ENCODE measurements at regions not wholly inside any gene's neighbourhood (a gene's known extent, or its start where the extent isn't known, plus 50 kb on each side); places are given as distances from the start of the nearest gene placed in this dataset.

DNA sequence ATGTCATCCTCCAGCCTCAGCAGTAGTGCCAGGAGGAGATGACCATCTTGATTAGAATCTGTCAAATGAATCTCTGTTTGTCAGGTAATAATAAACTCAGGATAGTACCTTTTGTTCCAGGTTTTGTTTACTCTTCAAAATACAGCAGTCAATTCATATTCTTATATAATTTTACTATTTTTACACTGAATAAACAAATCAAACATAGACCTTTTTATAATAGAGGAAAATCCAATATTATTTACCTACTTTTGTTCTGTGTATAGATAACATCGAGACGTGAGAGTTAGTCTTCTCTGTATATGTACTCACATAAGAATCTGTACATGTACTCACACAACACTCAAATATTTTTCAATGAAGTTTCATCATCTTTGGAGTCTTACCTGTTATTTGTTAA is 365.4 kb upstream of the EPHA5 start:
- H3K36me3 ChIP-seq, result no peaks in the 10 kb centered on the region
- DNase-seq (ENCODE audit: low read depth in 1 of 2, low spot score in 1 of 2), result no peak
- no peak overlapping the region for H3K4me3 ChIP-seq
- H3K27me3 ChIP-seq, result no peaks in the 10 kb centered on the region
- TF ChIP-seq, protein P1, sequence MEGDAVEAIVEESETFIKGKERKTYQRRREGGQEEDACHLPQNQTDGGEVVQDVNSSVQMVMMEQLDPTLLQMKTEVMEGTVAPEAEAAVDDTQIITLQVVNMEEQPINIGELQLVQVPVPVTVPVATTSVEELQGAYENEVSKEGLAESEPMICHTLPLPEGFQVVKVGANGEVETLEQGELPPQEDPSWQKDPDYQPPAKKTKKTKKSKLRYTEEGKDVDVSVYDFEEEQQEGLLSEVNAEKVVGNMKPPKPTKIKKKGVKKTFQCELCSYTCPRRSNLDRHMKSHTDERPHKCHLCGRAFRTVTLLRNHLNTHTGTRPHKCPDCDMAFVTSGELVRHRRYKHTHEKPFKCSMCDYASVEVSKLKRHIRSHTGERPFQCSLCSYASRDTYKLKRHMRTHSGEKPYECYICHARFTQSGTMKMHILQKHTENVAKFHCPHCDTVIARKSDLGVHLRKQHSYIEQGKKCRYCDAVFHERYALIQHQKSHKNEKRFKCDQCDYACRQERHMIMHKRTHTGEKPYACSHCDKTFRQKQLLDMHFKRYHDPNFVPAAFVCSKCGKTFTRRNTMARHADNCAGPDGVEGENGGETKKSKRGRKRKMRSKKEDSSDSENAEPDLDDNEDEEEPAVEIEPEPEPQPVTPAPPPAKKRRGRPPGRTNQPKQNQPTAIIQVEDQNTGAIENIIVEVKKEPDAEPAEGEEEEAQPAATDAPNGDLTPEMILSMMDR (IDR thresholded peaks at IDR 0.05; ENCODE audit: low read depth, low read length), result no peak
- no peaks in the 10 kb centered on the region for H3K9me3 ChIP-seq (ENCODE audit: low read depth)
- H3K27ac ChIP-seq, result no peak overlapping the region
- H3K4me1 ChIP-seq (ENCODE audit: low read depth), result no peaks in the 10 kb centered on the region

GRCh38 chr4:66034671-66035070 is 364.4 kb upstream of the EPHA5 start:
- DNase-seq (ENCODE audit: low read depth in 1 of 2, low spot score in 1 of 2), result no peak
- Histone ChIP-seq H3K27ac (no peak overlapping the region), H3K36me3 (no peaks in the 10 kb centered on the region), H3K9me3 (ENCODE audit: low read depth) (no peaks in the 10 kb centered on the region), H3K4me1 (ENCODE audit: low read depth) (no peaks in the 10 kb centered on the region), H3K4me3 (no peak overlapping the region), H3K27me3 (no peaks in the 10 kb centered on the region)
- TF ChIP-seq, protein P1 (IDR thresholded peaks at IDR 0.05; ENCODE audit: low read depth, low read length), result no peak

DNA sequence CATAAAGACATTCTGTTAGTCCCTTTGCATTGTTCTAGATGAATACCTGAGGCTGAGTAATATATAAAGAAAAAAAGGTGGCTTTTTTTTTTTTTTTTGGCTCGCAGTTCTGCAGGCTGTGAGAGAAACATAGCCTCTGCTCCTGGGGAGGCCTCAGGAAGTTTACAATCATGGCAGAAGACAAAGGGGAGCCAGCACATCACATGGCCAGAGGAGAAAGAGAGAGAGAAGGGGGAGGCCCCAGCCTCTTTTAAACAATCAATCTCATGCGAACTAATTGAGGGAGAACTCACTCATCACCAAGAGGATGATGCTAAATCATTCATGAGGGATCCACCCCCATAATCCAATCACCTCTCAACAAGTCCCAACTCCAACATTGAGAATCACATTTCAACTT is 364.0 kb upstream of the EPHA5 start:
- Histone ChIP-seq H3K9me3 (ENCODE audit: low read depth) (no peaks in the 10 kb centered on the region), H3K4me1 (ENCODE audit: low read depth) (no peaks in the 10 kb centered on the region), H3K4me3 (no peak overlapping the region), H3K27ac (no peak overlapping the region), H3K27me3 (no peaks in the 10 kb centered on the region), H3K36me3 (no peaks in the 10 kb centered on the region)
- TF ChIP-seq, protein P1 (IDR thresholded peaks at IDR 0.05; ENCODE audit: low read depth, low read length), result no peak
- DNase-seq (ENCODE audit: low read depth in 1 of 2, low spot score in 1 of 2), result no peak

GRCh38 chr4:66032571-66032970 is 362.3 kb upstream of the EPHA5 start:
- Histone ChIP-seq H3K36me3 (no peaks in the 10 kb centered on the region), H3K4me1 (ENCODE audit: low read depth) (no peaks in the 10 kb centered on the region), H3K27me3 (no peaks in the 10 kb centered on the region), H3K27ac (no peak overlapping the region), H3K9me3 (ENCODE audit: low read depth) (no peaks in the 10 kb centered on the region), H3K4me3 (no peak overlapping the region)
- no peak for DNase-seq (ENCODE audit: low read depth in 1 of 2, low spot score in 1 of 2)
- TF ChIP-seq, protein P1 (IDR thresholded peaks at IDR 0.05; ENCODE audit: low read depth, low read length), result no peak

GRCh38 chr4:66028668-66029067 is 358.4 kb upstream of the EPHA5 start:
- TF ChIP-seq, protein P1 (IDR thresholded peaks at IDR 0.05; ENCODE audit: low read depth, low read length), result no peak
- H3K36me3 ChIP-seq, result no peaks in the 10 kb centered on the region
- no peak overlapping the region for H3K27ac ChIP-seq
- no peaks in the 10 kb centered on the region for H3K4me1 ChIP-seq (ENCODE audit: low read depth)
- no peak overlapping the region for H3K4me3 ChIP-seq
- DNase-seq (ENCODE audit: low read depth in 1 of 2, low spot score in 1 of 2), result no peak
- no peaks in the 10 kb centered on the region for H3K9me3 ChIP-seq (ENCODE audit: low read depth)
- no peaks in the 10 kb centered on the region for H3K27me3 ChIP-seq

- Histone ChIP-seq H3K9me3 (ENCODE audit: low read depth) (no peaks in the 10 kb centered on the region), H3K27me3 (no peaks in the 10 kb centered on the region), H3K36me3 (no peaks in the 10 kb centered on the region), H3K27ac (no peak overlapping the region), H3K4me3 (no peak overlapping the region), H3K4me1 (ENCODE audit: low read depth) (no peaks in the 10 kb centered on the region)
- no peak for DNase-seq (ENCODE audit: low read depth in 1 of 2, low spot score in 1 of 2)
- TF ChIP-seq, protein P1 (IDR thresholded peaks at IDR 0.05; ENCODE audit: low read depth, low read length), result no peak
These were observed 352.8 kb upstream of the EPHA5 start for GRCh38 chr4:66023061-66023460.
